NCI-H2227 (cell line): ENCODE measurements at regions not wholly inside any gene's neighbourhood (a gene's known extent, or its start where the extent isn't known, plus 50 kb on each side); places are given as distances from the start of the nearest gene placed in this dataset.

Experiments
- DNase-seq: peaks from one replicate; lab custom pipeline; 2025; ENCODE audit not compliant: unreplicated experiment; lab: John Stamatoyannopoulos, UW

DNA sequence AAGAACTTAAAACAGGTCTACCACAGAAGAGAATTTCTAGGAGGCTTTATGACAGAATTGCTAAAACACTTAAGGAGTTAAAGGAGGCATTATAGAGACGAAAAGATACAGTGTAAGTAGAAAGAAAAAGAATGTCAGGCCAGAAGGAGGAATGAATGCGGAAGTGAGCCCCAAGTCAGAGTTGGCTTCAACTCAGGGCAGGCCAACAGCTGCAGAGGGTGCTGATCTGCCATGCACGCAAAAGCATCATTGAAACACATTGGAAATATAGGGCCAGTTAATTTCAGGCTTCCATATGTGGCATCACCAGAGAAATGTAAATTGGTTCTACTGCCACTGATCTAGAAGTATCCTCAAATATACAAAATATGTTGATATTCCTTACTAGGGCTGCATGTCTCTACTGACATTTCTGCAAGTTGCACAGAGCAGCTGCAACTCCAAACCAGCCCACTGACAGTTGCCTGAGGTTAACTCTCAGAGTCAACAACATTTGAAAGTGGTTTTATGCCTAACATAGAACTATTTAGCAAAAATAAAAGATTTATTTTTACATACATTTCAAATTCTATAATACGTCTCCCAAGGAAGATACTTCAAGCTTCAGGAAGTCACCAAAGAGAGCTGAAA, 324.1 kb downstream of the C11orf87 start:
- no peak for DNase-seq

DNA sequence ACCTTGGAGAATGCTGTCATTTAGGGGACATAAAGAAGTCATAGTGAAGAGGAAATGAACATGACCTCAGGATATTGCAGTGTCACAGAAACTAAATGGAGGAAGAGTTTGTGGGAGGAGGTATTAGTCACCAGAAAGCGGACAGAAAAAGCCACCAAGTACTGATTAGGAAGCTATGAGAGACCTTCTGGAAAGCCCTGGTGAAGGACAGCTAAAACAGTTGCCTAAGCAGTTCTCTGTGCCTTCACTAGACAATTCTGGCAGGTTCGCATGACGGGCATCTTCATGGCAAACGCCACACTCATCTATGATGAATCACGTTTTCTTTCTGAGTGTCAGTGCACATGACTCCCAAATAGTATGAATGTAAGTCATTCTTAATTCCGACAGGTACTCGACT, 325.8 kb downstream of the C11orf87 start:
- no peak for DNase-seq

DNA sequence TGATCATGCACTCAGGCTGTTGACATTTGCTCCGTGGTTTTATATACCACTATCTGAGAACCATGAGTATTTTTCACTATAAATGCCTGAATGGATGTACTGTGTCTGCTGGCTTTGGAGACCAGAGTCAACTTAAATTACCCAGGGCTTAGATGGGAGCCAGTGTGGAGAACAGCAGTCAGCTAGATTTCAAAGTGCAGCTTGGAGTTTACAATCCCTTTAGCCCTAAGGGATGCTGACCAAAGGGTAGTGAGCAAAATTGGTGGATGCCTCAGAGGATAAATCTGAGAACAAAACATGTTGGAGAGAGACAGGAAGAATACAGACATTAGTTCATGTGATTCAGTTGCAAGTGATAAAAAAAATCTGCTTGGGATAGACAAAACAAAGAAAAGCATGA, 327.5 kb downstream of the C11orf87 start:
- DNase-seq: no peak

DNA sequence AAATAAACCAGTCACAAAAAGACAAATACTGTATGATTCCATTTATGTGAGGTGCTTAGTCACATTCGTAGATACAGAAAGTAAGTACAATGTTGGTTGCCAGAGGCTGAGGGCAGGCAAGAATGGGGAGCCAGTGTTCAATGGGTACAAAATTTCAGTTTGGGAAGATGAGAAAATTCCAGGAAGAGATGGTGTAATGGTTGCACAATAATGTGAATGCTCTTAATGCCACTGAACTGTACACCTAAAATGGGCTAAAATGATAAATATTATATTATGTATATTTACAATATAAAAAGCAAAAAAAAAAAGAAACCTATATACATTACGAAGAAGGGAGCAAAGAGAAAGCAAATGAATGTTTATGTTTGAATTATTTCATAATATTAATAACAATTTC, 329.0 kb downstream of the C11orf87 start:
- no peak for DNase-seq

DNA sequence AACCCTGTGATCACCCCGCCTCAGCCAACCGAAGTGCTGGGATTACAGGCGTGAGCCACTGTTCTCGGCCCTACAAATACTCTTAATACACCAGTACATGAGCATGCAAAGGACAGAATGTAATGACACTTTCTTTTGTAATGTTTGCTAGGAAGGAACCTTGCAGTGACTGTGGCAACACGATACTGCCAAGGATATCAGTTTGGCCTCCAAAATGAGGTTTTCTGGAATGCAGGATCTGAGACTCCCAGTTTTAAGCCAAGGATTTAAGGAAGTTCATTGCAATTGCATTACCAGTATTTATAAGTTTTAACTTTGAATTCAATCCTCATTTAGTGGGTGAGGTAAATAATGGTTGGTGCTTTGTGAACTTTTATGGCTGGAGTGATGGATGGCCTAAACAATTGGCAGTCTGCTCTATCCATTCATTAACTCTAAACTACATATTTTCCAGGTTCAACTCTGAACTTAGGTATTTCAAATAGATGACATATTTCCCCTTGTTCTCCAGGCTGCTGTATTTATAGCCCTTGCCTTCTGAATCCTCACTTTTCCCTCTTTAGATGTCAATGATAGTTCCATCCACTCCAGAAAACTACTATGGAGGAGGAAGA, 330.3 kb downstream of the C11orf87 start:
- DNase-seq: no peak

DNA sequence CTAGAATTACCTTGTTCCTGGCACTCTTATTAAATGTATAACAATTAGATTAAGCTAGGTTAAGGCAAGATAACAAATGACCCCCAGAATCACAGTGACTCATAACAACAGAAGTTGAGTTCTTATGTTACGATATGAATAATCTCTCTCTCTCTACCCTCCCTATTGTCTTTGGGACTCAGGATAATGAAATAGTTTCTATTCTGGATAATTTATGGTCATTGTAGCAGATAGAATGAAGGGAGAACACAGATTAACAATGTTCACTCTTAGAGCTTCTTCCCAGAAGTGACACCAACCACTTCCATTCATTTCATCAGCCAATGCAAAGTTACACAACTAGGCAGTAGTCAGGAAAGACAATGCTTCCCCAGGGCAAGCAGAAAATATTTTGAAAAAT, 334.5 kb downstream of the C11orf87 start:
- no peak for DNase-seq

DNA sequence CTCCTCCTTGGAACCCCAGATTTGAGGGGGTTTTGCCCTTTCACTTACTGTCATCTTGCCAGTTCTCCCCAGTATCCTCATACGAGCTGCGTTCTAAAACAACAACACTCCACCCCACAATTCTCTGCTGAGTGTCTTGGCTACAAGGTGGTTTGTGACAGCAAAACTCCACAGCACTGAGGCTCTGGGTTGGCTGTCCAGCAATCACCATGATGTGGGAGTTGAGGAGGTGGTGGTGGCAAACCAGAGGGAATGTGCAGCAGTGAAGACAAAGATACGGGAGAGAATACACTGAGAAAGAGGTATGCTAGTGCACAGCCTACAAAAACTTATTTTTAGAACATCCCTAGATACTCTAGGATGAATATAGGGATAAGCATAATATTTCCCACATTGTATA, 335.0 kb downstream of the C11orf87 start:
- DNase-seq: no peak

DNA sequence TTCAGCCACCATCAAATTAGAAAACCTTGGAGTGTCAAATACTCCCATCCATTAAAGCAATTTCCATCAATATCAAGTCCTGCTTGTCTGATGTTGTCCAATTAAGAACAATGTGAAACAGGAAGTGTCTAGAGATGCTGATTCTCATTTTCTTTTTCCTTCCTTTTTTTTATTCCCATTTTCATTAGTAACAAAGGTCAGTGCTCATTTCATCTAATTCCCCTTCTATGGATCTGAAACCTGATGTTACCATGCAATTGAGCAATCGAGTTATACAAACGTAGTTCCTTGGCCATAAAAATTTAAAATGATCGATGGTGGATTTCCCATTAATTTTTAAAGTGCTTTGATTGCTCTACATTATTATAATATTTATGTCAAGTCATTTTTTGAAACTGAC, 330.6 kb upstream of the ZC3H12C start:
- DNase-seq: no peak

DNA sequence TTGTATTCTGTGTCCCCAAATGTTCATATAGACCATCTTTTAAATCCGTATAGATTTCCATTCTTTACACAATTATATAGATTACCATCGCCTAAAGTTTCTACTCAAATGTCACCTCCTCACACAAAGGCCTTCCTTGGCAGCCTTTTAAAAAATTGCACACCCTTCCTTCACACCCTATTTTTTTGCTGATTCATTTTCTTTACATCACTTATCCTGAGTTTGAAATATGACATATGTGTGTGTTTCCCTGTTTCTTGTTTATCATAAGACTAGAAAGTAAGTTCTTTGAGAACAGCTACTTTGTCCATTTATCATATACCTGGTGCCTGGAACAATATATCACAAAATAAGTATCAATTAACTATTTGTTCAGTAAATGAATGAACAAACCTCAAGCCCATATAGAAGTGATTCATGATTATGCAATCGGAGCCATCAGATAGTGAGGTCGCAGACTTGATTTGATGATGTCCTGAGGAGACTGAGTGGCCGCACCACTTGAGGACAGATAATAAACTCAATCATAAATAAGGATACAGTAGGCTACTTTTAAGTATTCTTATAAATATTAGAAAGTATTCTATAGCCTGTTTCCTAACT, 327.4 kb upstream of the ZC3H12C start:
- DNase-seq: no peak

DNA sequence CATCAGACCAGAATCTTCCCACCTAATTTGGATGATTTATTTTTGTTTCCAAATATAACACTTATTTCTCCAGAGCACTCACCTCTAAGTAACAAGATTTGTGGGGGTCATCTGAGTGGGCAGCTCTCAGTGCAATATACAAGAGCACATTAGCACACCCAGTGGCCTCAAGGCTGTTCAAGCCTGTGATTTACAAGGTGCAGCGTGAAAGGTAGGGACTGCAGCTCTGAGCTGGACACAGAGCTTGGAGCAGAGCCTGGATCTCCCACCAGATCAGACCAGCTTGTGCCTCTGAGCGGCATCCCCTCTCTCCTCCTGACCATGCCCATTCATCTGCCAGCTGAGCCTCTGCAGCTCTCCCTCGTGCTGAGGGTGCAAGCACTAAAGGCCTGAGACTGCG, 323.3 kb upstream of the ZC3H12C start:
- DNase-seq: no peak

DNA sequence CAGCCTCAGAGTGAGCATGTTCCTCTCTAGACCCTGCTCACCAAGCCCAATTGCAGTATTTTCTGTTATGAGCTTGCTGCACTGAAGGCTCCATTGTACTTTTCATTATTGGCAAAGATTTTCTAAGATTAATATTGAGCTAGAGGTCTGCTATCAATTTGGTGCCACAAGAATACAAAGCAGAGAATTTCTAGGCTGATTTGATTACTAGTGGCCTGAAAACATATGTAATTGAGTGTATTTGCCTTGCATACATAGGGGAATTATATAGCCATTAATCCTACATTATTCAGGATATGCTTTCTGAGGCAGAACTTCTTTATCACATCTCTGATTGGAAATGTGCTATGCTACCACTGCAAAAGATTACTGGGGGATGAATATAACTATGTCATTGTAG, 322.9 kb upstream of the ZC3H12C start:
- DNase-seq: no peak

DNA sequence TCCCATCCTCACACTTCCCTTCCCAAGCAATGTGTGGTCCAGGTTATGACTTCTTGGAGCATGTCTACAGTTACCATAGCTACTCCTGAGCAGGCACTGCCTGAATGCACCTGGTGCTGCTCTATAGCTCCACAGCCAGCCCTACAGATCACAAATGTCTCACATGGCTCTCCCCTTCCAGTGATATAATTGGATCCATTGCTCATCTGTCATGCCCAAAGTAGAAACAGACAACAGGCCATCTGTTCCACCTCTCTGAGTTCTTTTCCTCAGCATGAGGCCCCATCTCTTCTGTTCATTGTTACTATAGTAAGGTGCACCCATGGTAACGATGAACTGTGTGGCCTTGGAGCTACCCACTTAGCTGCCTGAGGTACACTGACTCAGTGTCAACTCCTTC, 320.3 kb upstream of the ZC3H12C start:
- no peak for DNase-seq

DNA sequence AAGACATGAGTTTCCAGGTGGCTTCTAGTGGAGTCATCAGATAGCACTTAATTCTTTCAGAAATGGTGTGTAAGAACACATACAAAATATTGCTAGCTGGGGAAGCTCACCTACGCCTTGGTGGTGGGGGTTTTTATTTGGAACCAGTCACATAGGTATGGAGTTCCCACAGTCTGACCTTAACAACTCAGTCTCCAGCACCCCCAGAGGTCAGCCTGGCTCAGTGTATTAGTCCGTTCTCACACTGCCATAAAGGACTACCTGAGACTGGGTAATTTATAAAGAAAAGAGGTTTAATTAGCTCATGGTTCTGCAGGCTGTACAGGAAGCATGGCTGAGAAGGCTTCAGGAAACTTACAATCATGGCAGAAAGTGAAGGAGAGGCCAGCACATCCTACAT, 317.5 kb upstream of the ZC3H12C start:
- DNase-seq: no peak

DNA sequence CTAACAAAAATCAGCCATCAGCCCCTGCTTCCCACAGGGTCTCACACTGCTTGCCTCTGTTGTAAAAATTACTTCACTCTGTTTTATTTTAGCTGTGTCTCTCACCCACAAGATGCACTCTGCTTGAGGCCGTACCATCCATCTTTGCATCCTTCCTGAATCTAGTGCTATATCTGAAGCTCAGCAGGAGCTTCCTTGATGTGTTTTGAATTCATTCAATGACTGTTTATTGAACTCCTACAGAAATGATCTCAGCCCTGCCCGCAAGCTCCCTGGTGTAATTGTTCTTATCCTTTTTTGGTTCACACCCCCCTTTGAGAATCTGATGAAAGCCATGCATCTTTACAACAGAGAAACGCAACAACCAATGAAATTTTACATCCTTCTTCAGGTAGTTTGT, 310.2 kb upstream of the ZC3H12C start:
- no peak for DNase-seq

DNA sequence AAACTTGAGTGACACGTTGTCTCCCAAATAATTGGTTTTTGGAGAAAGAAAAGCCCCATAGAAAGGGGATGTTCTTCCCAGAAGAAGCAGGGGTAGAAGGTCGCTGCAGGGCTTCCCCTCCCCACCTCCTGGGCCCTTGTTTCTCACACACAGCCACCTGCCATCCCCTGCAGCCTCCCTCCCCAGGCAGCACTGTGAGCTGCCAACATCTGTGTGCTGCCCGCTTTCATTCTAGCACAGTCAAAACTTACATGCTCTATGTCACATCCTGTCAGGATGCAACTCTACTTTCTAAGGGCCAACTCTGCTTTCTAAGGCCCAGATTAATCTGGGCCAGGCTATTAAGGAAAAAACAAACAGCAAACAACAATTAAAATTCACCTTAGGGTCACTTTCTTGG, 309.4 kb upstream of the ZC3H12C start:
- DNase-seq: no peak

DNA sequence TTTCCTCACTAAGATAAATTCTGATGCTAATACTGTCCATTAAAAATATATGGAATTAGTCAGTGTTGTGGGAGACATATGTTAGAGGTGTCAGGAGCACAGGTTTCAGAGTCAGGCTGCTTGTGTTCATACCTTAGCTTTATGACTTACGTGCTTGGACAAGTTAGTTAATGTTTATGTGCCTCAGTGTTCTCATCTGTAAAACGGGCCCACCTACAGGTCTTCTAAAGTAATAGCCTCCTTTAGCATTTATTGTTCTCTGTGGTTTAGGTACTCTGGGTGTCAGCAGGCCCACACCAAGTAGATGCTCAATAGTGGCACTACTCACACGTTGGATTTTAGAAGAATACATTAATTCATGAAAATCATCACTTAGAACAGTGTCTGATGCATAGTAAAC, 308.7 kb upstream of the ZC3H12C start:
- DNase-seq: no peak

DNA sequence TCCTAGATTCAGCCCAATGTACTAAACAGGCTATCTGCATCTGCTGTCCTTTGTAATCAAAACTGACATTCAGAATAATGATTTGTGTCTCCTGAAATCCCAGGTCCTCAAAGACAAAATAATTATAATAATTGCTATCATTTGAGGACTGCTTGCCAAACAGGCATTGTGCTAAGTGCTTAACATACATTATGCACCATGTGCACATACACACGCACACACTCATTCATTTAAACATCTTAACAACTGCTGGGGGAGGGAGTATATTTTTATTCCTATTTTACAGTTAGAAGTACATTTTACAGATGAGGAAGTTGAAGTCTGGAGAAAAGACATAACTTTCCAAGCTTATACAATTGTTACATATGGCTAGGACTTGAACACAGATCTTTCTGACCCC, 308.0 kb upstream of the ZC3H12C start:
- DNase-seq: no peak

DNA sequence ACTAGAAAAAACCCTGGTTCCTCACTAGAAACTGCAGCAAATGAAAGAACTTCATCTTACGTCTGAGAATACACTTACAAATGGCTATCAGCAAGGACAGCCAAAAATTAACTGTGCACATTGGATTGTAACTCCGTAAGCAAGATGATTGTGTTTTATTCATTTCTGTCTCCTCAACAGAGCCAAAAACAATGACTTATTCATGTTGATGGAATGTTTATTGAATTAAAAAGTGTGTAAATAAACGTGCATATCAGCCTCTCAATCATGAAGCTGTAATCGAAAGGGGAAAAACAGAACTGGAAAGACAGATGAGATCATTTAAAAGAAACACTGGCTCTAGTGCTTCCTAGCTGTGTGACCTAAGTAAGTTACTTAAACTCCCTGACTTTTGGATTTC, 307.5 kb upstream of the ZC3H12C start:
- no peak for DNase-seq

DNA sequence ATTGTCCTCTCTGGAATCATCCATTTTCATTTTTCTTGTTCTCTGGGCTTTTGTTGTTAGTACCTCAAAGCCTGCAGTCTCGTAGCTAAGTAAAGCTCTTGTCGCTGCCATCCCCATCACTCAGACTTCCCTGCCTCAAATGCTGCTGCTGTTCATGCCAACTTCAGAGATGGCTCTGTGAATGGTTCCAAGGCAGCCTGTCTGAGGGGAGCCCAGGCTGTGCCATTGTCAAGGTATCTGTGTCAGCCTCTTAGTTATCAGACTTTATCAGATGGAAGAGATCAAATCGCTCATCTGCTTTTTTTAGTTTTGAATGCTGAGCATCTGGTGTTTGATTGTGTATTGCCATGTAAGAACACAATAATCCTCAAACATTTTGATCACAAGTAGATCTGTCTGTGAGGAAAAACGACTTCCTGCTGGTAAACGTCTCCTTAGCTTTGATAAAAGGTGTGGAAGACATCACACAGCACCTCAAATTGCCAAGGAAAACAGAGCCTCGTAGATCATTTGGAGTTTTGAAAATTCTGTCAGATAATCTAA, 304.2 kb upstream of the ZC3H12C start:
- DNase-seq: no peak

DNA sequence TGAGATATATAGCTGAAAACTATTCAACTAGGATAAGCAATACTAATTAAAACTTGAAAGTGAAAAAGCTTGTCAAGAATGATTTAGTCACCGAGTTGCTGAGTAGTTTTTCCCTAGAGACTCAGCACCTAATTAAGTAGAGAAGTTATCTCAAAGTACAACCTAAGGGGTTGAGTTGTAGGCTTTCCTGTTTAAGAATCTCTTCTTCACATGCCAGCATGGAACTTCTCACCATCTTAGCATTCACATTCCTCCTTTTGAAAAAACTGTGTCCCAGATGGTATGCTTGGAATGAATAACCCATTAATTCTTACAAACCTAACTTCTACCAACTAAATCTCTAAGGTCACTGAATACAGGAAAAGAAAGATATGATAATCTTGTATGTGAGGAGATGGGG, 303.3 kb upstream of the ZC3H12C start:
- DNase-seq: no peak

DNA sequence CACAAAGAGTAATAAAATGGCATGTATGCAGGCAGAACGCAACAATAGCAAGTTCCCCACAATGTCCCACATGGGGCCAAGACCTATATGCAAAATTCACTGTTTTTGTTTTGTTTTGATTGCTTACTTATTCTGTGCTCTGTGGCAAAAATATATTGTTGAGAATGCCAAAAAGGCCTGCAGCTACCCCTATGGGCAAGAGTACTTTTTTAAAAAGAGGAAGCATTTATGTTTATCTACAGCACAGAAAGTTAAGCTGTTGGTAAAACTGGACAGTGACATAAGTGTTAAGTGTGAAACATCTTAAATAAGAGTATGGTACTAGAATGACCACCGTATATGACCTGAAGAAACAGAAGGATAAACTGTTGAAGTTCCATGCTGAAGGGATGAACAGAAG, 301.9 kb upstream of the ZC3H12C start:
- no peak for DNase-seq

DNA sequence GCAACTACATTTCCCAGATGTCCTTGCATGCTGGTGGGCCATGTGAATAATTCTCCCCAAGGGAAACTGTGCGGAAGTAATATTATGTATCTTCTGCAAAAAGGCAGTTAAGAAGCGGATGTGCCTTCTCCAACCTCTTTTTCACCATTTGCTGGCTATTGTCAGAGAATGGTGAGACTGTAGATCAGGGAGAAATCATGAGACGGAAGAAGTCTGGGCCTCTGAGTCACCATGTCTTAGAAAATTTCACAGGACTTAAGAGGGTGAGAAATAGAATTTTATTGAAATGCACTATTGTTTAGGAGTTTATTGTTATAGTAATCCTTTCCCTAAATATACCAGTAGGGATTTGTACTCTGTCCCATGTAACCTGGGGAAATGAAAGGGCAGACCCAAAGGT, 298.7 kb upstream of the ZC3H12C start:
- no peak for DNase-seq

DNA sequence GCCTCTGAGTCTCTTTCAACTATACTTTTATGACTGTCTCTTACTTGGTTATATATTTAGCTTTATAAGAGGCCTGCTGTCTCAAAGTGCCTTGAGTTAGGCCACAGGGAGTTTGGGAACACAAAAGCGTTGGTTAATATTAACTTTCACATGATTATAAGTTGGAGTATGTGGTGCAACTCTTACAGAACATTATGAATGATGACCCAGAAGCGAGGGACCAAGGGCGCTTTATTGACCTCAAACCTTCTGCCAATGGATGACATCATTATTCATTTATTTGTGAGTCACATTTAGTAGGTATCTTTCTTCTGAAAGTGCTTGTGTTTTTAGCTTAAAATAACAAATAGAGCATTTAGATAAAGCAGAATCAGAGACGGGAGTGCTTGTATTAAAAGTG, 298.0 kb upstream of the ZC3H12C start:
- DNase-seq: no peak
